Left ventricle myocardium inferior (tissue), 1 donor: ENCODE measurements at regions not wholly inside any gene's neighbourhood (a gene's known extent, or its start where the extent isn't known, plus 50 kb on each side); places are given as distances from the start of the nearest gene placed in this dataset.
"Not testable (repeated sequence)": the region's sequence is repeated elsewhere in the genome, so short reads cannot be mapped to it uniquely, and the experiment has no call there.

Experiments used
- DNase-seq: peaks from one replicate; pipeline ENCODE4 v3.0.0-alpha.2; 2020
- H3K27ac ChIP-seq: fragments of 200-600 bp; replicated peaks from 2 replicates; pipeline ENCODE4 v1.8.0; 2021
- H3K27me3 ChIP-seq: fragments of 200-600 bp; 2 replicates; pipeline ENCODE4 v1.8.0; 2021; ENCODE audit warnings: low read depth
- H3K36me3 ChIP-seq: fragments of 200-600 bp; 2 replicates; pipeline ENCODE4 v1.8.0; 2021
- H3K4me1 ChIP-seq: fragments of 200-600 bp; 2 replicates; pipeline ENCODE4 v1.8.0; 2021
- H3K4me3 ChIP-seq: fragments of 200-600 bp; 2 replicates; pipeline ENCODE4 v1.8.0; 2021; ENCODE audit warnings: mild to moderate bottlenecking, moderate library complexity
- H3K9me3 ChIP-seq: fragments of 200-600 bp; replicated peaks from 2 replicates; pipeline ENCODE4 v1.8.0; 2021
- CTCF ChIP-seq: fragments of 200-600 bp; IDR thresholded peaks from 2 replicates; pipeline ENCODE4 v1.8.0; 2021; ENCODE audit warnings: antibody characterized with exemption, mild to moderate bottlenecking, borderline replicate concordance
- intact Hi-C: fragments of 100-400 bp; cut with micrococcal nuclease; formaldehyde crosslinking; loops from one replicate; pipeline ENCODE4 v1.11.0; 2022
- donor health status: DM: no; HTN: yes; CAD: no; lungs with severe emphysema.

- Histone ChIP-seq H3K27me3 (peaks cover 52% of the 10 kb centered on the region), H3K9me3 (peaks cover 2% of the 10 kb centered on the region), H3K27ac (no peak overlapping the region), H3K4me1 (no peaks in the 10 kb centered on the region), H3K4me3 (no peak overlapping the region), H3K36me3 (no peaks in the 10 kb centered on the region)
- intact Hi-C loops = no loop called here
- no peak for TF ChIP-seq CTCF
- no peak for DNase-seq
These were observed 254.7 kb downstream of the ADGRD1 start for GRCh38 chr12:131208425-131208824.

GRCh38 chr12:131209082-131210070 lies 255.7 kb downstream of the ADGRD1 start:
- Histone ChIP-seq H3K27me3 (peaks cover 44% of the 10 kb centered on the region), H3K27ac (no peak overlapping the region), H3K4me1 (no peaks in the 10 kb centered on the region), H3K4me3 (no peak overlapping the region), H3K36me3 (no peaks in the 10 kb centered on the region), H3K9me3 (peaks cover 4% of the 10 kb centered on the region)
- TF ChIP-seq CTCF = no peak
- intact Hi-C loops = no loop called here
- no peak for DNase-seq

- Histone ChIP-seq H3K4me1 (no peaks in the 10 kb centered on the region), H3K27ac (no peak overlapping the region), H3K4me3 (no peak overlapping the region), H3K9me3 (peaks cover 4% of the 10 kb centered on the region), H3K36me3 (no peaks in the 10 kb centered on the region), H3K27me3 (peaks cover 41% of the 10 kb centered on the region)
- intact Hi-C loops = no loop called here
- TF ChIP-seq CTCF = no peak
- DNase-seq = no peak
These were observed 257.0 kb downstream of the ADGRD1 start for GRCh38 chr12:131210506-131211339.

GRCh38 chr12:131211340-131211938 lies 257.7 kb downstream of the ADGRD1 start:
- no peak for DNase-seq
- Histone ChIP-seq H3K9me3 (peaks cover 4% of the 10 kb centered on the region), H3K27ac (no peak overlapping the region), H3K27me3 (peaks cover 44% of the 10 kb centered on the region), H3K4me3 (no peak overlapping the region), H3K4me1 (peaks cover under 1% of the 10 kb centered on the region), H3K36me3 (no peaks in the 10 kb centered on the region)
- intact Hi-C loops = no loop called here
- TF ChIP-seq CTCF = no peak

GRCh38 chr12:131213896-131214442 lies 260.3 kb downstream of the ADGRD1 start:
- Histone ChIP-seq H3K4me1 (peaks cover 19% of the 10 kb centered on the region), H3K9me3 (peaks cover 4% of the 10 kb centered on the region), H3K27me3 (peaks cover 55% of the 10 kb centered on the region), H3K36me3 (no peaks in the 10 kb centered on the region), H3K4me3 (no peak overlapping the region), H3K27ac (no peak overlapping the region)
- no peak for TF ChIP-seq CTCF
- intact Hi-C loops = no loop called here
- no peak for DNase-seq

- H3K27ac ChIP-seq, DNase-seq, H3K4me3 ChIP-seq, intact Hi-C loops, H3K9me3 ChIP-seq, H3K36me3 ChIP-seq: not testable (repeated sequence)
- Histone ChIP-seq H3K27me3 (peaks cover 55% of the 10 kb centered on the region), H3K4me1 (peaks cover 19% of the 10 kb centered on the region)
These were observed 261.2 kb downstream of the ADGRD1 start for GRCh38 chr12:131214936-131215335.

GRCh38 chr12:131216587-131216986 lies 262.9 kb downstream of the ADGRD1 start:
- H3K9me3 ChIP-seq, H3K27ac ChIP-seq, H3K36me3 ChIP-seq, H3K4me3 ChIP-seq, intact Hi-C loops, DNase-seq: not testable (repeated sequence)
- H3K4me1 ChIP-seq = peaks cover 19% of the 10 kb centered on the region
- peaks cover 57% of the 10 kb centered on the region for H3K27me3 ChIP-seq
